IgD-negative memory B cell (primary cell): ENCODE measurements at regions not wholly inside any gene's neighbourhood (a gene's known extent, or its start where the extent isn't known, plus 50 kb on each side); places are given as distances from the start of the nearest gene placed in this dataset.
A peak's percentile ranks its signal among the peaks of the same experiment; 100 is the strongest.

Source experiments
- H3K27ac Mint-ChIP-seq, 3 donors: one replicate each; pipeline ENCODE4 v1.8.0; 2020 to 2022; ENCODE audit warnings: mild to moderate bottlenecking in 3 of 3, mixed read lengths in 3 of 3, moderate library complexity in 1 of 3
- H3K27me3 Mint-ChIP-seq: one replicate; pipeline ENCODE4 v1.8.0; 2021; ENCODE audit warnings: mixed read lengths
- H3K36me3 Mint-ChIP-seq: one replicate; pipeline ENCODE4 v1.8.0; 2020; ENCODE audit warnings: mild to moderate bottlenecking, mixed read lengths
- H3K4me1 Mint-ChIP-seq, 3 donors: one replicate each; pipeline ENCODE4 v1.8.0; 2020 to 2022; ENCODE audit warnings: mixed read lengths in 3 of 3, mild to moderate bottlenecking in 1 of 3
- H3K4me3 Mint-ChIP-seq, 4 donors: one replicate each; pipeline ENCODE4 v1.8.0; 2020 to 2022; ENCODE audit warnings: mild to moderate bottlenecking in 4 of 4, mixed read lengths in 4 of 4, moderate library complexity in 3 of 4
- H3K9me3 Mint-ChIP-seq, 3 donors: one replicate each; pipeline ENCODE4 v1.8.0; 2020 to 2021; ENCODE audit warnings: mixed read lengths in 3 of 3, mild to moderate bottlenecking in 1 of 3

- H3K27ac Mint-ChIP-seq, result no peak overlapping the region
- peaks cover 0 to 4% (median 2%) of the 10 kb centered on the region in 3 donors for H3K4me1 Mint-ChIP-seq
- no peaks in the 10 kb centered on the region for H3K9me3 Mint-ChIP-seq
- H3K36me3 Mint-ChIP-seq, result peaks cover 2% of the 10 kb centered on the region
- H3K4me3 Mint-ChIP-seq, result no peak overlapping the region
- H3K27me3 Mint-ChIP-seq, result peaks cover 3% of the 10 kb centered on the region
Observed at GRCh38 chr4:108567831-108568230, 52.5 kb upstream of the RPL34 start.

- Mint-ChIP-seq H3K36me3 (peaks cover 2% of the 10 kb centered on the region), H3K27ac (no peak overlapping the region), H3K4me3 (no peak overlapping the region), H3K9me3 (no peaks in the 10 kb centered on the region), H3K4me1 (peaks cover 0 to 6% (median 3%) of the 10 kb centered on the region in 3 donors), H3K27me3 (no peaks in the 10 kb centered on the region)
Observed at GRCh38 chr4:108561116-108561515, 59.3 kb upstream of the RPL34 start.

GRCh38 chr4:108560616-108561015 is 59.8 kb upstream of the RPL34 start:
- H3K4me1 Mint-ChIP-seq, result peaks cover 0 to 8% (median 6%) of the 10 kb centered on the region in 3 donors
- no peaks in the 10 kb centered on the region for H3K9me3 Mint-ChIP-seq
- no peak overlapping the region for H3K4me3 Mint-ChIP-seq
- peaks cover 2% of the 10 kb centered on the region for H3K36me3 Mint-ChIP-seq
- no peak overlapping the region for H3K27ac Mint-ChIP-seq
- no peaks in the 10 kb centered on the region for H3K27me3 Mint-ChIP-seq

GRCh38 chr4:108559911-108560310 is 60.5 kb upstream of the RPL34 start:
- H3K36me3 Mint-ChIP-seq, result peaks cover 2% of the 10 kb centered on the region
- H3K4me3 Mint-ChIP-seq, result no peak overlapping the region
- H3K27me3 Mint-ChIP-seq, result no peaks in the 10 kb centered on the region
- no peaks in the 10 kb centered on the region for H3K9me3 Mint-ChIP-seq
- peaks cover 0 to 14% (median 5%) of the 10 kb centered on the region in 3 donors for H3K4me1 Mint-ChIP-seq
- H3K27ac Mint-ChIP-seq, result no peak overlapping the region

- H3K27me3 Mint-ChIP-seq, result no peaks in the 10 kb centered on the region
- H3K4me1 Mint-ChIP-seq, result peaks cover 0 to 14% (median 5%) of the 10 kb centered on the region in 3 donors
- H3K36me3 Mint-ChIP-seq, result peaks cover 2% of the 10 kb centered on the region
- H3K9me3 Mint-ChIP-seq, result no peaks in the 10 kb centered on the region
- H3K4me3 Mint-ChIP-seq, result no peak overlapping the region
- H3K27ac Mint-ChIP-seq, result no peak overlapping the region
Observed at GRCh38 chr4:108559068-108559793, 61.1 kb upstream of the RPL34 start.

- peaks cover 1 to 14% (median 5%) of the 10 kb centered on the region in 3 donors for H3K4me1 Mint-ChIP-seq
- H3K27ac Mint-ChIP-seq, result peak overlapping the region in 1 of 3 donors; percentile 17
- H3K36me3 Mint-ChIP-seq, result peaks cover 2% of the 10 kb centered on the region
- no peaks in the 10 kb centered on the region for H3K9me3 Mint-ChIP-seq
- no peak overlapping the region for H3K4me3 Mint-ChIP-seq
- H3K27me3 Mint-ChIP-seq, result no peaks in the 10 kb centered on the region
Observed at GRCh38 chr4:108556588-108557200, 63.7 kb upstream of the RPL34 start.

- Mint-ChIP-seq H3K27ac (no peak overlapping the region), H3K9me3 (no peaks in the 10 kb centered on the region), H3K4me3 (no peak overlapping the region), H3K4me1 (peaks cover 1 to 14% (median 5%) of the 10 kb centered on the region in 3 donors), H3K36me3 (no peaks in the 10 kb centered on the region), H3K27me3 (no peaks in the 10 kb centered on the region)
Observed at GRCh38 chr4:108556166-108556565, 64.2 kb upstream of the RPL34 start.

GRCh38 chr4:108555701-108556100 is 64.7 kb upstream of the RPL34 start:
- Mint-ChIP-seq H3K9me3 (no peaks in the 10 kb centered on the region), H3K4me3 (no peak overlapping the region), H3K4me1 (peaks cover 1 to 14% (median 5%) of the 10 kb centered on the region in 3 donors), H3K27ac (no peak overlapping the region), H3K36me3 (no peaks in the 10 kb centered on the region), H3K27me3 (no peaks in the 10 kb centered on the region)

- no peak overlapping the region for H3K27ac Mint-ChIP-seq
- peaks cover 6% of the 10 kb centered on the region for H3K36me3 Mint-ChIP-seq
- peaks cover 11 to 17% (median 14%) of the 10 kb centered on the region in 3 donors for H3K9me3 Mint-ChIP-seq
- peaks cover 0 to 1% (median 0%) of the 10 kb centered on the region in 3 donors for H3K4me1 Mint-ChIP-seq
- peak overlapping the region in 1 of 4 donors; percentile 17 for H3K4me3 Mint-ChIP-seq
- H3K27me3 Mint-ChIP-seq, result peaks cover 7% of the 10 kb centered on the region
Observed at GRCh38 chr4:108547682-108548081, 72.7 kb upstream of the RPL34 start.

GRCh38 chr4:108546728-108547127 is 73.6 kb upstream of the RPL34 start:
- H3K36me3 Mint-ChIP-seq, result peaks cover 6% of the 10 kb centered on the region
- peak overlapping the region in 1 of 4 donors; percentile 67 for H3K4me3 Mint-ChIP-seq
- no peaks in the 10 kb centered on the region for H3K4me1 Mint-ChIP-seq
- no peak overlapping the region for H3K27ac Mint-ChIP-seq
- peaks cover 7% of the 10 kb centered on the region for H3K27me3 Mint-ChIP-seq
- peaks cover 11 to 17% (median 14%) of the 10 kb centered on the region in 3 donors for H3K9me3 Mint-ChIP-seq

GRCh38 chr4:108544481-108544880 is 75.9 kb upstream of the RPL34 start:
- Mint-ChIP-seq H3K4me3 (no peak overlapping the region), H3K4me1 (no peaks in the 10 kb centered on the region), H3K9me3 (peaks cover 9 to 17% (median 14%) of the 10 kb centered on the region in 3 donors), H3K27me3 (peaks cover 6% of the 10 kb centered on the region), H3K27ac (no peak overlapping the region), H3K36me3 (peaks cover 5% of the 10 kb centered on the region)

GRCh38 chr4:108543359-108543968 is 76.9 kb upstream of the RPL34 start:
- H3K4me1 Mint-ChIP-seq, result no peaks in the 10 kb centered on the region
- H3K9me3 Mint-ChIP-seq, result peaks cover 5 to 9% (median 6%) of the 10 kb centered on the region in 3 donors
- H3K27me3 Mint-ChIP-seq, result peaks cover 4% of the 10 kb centered on the region
- H3K36me3 Mint-ChIP-seq, result peaks cover 2% of the 10 kb centered on the region
- no peak overlapping the region for H3K27ac Mint-ChIP-seq
- no peak overlapping the region for H3K4me3 Mint-ChIP-seq

- Mint-ChIP-seq H3K36me3 (peaks cover 2% of the 10 kb centered on the region), H3K4me3 (no peak overlapping the region), H3K9me3 (peaks cover 0 to 4% (median 3%) of the 10 kb centered on the region in 3 donors), H3K4me1 (no peaks in the 10 kb centered on the region), H3K27me3 (peaks cover 5% of the 10 kb centered on the region), H3K27ac (no peak overlapping the region)
Observed at GRCh38 chr4:108540536-108540935, 79.8 kb upstream of the RPL34 start.

GRCh38 chr4:108536577-108536976 is 83.8 kb upstream of the RPL34 start:
- no peaks in the 10 kb centered on the region for H3K4me1 Mint-ChIP-seq
- no peaks in the 10 kb centered on the region for H3K36me3 Mint-ChIP-seq
- H3K27me3 Mint-ChIP-seq, result peaks cover 7% of the 10 kb centered on the region
- no peak overlapping the region for H3K4me3 Mint-ChIP-seq
- H3K9me3 Mint-ChIP-seq, result no peaks in the 10 kb centered on the region
- H3K27ac Mint-ChIP-seq, result no peak overlapping the region

- Mint-ChIP-seq H3K27ac (peak overlapping the region in 1 of 3 donors; percentile 50), H3K4me3 (no peak overlapping the region)
Observed at GRCh38 chr4:108535757-108536156, 84.6 kb upstream of the RPL34 start.

More at GRCh38 chr4:108535757-108536156, 84.6 kb upstream of the RPL34 start:
- peaks cover 9% of the 10 kb centered on the region for H3K27me3 Mint-ChIP-seq
- H3K4me1 Mint-ChIP-seq, result no peaks in the 10 kb centered on the region
- no peaks in the 10 kb centered on the region for H3K36me3 Mint-ChIP-seq
- no peaks in the 10 kb centered on the region for H3K9me3 Mint-ChIP-seq
